NCI-H1417 (cell line): ENCODE measurements at regions not wholly inside any gene's neighbourhood (a gene's known extent, or its start where the extent isn't known, plus 50 kb on each side); places are given as distances from the start of the nearest gene placed in this dataset.
"Not testable (repeated sequence)": the region's sequence is repeated elsewhere in the genome, so short reads cannot be mapped to it uniquely, and the experiment has no call there.

Experiments used
- DNase-seq, 3 experiments: peaks; one replicate each; lab custom pipeline; 2025; lab: John Stamatoyannopoulos, UW

DNA sequence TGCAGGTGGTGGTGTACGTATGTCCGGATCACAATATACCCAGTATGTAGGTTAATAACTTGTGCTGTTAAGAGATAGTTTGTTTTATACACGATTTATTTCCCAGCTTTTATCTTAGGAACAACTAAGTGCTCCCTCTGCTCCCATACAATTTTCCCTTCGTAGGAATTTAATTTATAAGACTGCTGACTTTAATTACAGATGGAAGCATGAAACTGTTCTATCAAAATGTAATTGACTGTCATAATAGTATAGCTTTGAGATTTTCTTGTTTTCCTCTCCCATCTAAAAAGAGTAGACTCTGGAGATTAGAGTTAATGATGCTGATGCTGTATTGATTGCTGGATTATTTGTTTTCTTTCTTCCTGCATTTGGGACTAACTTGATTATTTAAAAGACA is 370.7 kb upstream of the SGO1 start:
- DNase-seq: no peak

DNA sequence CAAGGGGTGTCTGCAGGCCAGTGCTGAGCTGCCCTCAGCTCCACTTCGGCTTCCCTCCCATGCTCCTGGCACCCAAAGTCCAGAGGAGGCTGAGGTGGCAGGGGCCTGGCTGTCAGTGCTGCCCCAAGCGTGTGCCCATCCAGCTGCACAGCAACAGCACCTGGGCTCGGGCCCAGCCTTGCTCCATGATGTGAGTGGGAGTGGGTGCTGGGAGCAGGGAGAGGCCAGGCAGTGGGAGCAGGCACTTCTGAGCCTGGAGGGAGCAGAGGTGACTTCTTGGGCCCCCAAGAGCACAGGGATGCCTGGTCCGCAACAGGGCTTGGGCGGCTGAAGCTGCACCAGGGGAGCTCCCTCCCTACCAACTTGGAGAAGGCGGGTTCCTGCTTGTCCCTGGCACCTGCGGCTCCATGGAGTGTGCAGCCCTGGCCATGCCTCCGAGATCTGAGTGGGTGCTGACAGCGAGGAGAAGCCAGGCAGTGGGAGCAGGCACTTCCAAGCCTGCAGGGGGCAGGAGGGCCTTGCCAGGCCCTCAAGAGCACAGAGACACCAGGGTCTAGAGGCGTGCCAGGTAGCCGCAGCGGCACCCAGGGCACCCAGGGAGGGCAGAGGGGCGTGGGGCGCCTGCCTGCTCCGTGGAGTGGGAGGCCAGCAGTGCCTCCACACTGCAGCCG is 366.7 kb upstream of the SGO1 start:
- no peak for DNase-seq

DNA sequence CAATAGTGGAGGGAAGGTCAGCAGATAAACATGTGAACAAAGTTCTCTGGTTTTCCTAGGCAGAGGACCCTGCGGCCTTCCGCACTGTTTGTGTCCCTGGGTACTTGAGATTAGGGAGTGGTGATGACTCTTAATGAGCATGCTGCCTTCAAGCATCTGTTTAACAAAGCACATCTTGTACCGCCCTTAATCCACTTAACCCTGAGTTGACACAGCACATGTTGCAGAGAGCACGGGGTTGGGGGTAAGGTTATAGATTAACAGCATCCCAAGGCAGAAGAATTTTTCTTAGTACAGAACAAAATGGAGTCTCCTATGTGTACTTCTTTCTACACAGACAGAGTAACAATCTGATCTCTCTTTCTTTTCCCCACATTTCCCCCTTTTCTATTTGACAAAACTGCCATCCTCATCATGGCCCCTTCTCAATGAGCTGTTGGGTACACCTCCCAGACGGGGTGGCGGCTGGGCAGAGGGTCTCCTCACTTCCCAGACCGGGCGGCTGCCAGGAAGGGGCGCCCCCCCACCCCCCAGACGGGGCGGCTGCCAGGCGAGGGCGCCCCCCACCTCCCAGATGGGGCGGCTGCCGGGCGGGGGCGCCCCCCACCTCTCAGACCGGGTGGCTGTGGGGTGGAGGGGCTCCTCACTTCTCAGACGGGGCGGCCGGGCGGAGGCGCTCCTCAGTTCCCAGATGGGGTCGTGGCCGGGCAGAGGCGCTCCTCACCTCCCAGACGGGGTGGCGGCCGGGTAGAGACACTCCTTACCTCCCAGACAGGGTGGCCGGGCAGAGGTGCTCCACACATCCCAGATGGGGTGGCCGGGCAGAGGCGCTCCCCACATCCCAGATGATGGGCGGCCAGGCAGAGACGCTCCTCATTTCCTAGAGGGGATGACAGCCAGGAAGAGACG is 361.6 kb upstream of the SGO1 start:
- DNase-seq: not testable (repeated sequence)

DNA sequence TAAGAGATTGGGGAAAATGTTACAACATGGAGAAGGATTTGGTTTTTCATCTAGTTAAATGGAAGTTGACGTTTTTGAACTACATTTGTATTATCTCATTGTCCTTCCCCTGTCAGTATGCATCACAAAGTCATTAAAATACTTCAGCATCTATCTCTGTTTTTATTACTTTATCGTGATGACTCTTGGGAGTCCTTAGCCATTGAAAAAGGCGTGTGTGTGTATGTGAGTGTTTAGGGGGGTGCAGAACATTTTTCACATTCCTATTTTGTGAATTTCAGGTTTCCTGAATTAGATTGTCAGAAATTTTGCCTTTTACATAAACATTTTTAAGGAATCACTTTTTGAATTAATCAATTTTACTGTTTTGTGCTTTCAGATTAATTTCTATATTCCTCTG is 360.6 kb upstream of the SGO1 start:
- DNase-seq: no peak

DNA sequence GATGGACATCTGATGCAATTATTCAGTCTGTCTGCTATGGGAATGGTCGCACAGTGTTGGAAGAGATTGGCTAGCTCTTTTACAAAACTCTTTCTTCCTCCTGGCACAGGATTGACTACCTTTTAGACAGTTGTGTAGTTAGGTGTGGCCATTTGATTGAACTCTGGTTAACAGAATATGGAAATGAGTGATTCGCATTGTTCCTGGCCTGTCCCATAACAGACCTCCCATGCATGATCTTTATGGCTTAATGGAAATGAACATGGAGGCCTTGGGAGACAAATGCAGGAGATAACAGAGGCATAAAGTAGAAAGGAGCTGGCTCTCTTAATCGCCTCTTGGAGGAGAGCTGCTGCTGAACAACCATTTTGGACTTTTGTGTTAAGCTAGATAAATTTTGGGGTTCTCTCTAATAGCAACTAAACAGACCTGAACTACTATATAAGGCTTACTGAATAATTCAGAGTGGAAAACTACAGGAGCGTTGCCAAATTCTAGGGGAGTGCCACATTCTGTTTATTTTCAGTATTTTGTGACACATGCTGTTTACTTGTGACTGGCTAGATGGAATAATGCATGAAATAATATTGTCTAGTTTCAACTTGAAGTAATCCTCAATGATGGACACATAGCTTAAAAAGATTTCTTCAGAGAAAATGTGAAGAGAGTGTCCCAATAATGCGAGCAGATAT is 357.7 kb upstream of the SGO1 start:
- DNase-seq: no peak

DNA sequence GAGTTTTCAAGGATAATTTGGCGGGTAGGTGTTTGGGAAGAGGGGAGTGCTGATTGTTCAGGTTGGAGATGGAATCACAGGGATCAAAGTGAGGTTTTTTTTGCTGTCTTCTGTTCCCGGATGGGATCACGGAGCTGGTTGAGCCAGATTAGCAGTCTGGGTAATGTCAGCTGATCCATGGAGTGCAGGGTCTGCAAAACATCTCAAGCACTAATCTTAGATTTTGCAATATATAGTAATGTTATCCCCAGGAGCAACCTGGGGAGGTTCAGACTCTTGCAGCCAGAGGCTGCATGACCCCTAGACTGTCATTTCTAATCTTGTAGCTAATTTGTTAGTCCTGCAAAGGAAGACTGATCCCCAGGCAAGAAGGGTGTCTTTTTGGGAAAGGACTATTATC is 354.1 kb upstream of the SGO1 start:
- no peak for DNase-seq

DNA sequence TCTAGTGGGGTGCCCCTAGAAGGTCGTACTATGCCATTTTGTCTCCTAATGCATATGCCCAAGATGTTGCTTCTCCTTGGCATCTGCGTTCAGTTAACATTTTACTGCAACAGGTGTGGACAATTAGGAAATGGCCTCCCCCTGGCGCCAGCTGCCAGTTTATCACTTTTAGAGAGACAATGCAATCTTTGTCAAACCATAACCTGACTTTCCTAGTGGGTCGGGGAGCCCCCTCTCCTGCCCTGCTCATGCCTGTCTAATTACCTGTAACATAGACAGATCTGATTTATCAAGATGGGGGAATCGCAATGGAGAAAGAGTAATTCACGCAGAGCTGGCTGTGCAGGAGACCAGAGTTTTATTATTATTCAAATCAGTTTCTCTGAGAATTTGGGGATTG is 353.7 kb upstream of the SGO1 start:
- DNase-seq: peak in 1 of 3 experiments; percentile 3

DNA sequence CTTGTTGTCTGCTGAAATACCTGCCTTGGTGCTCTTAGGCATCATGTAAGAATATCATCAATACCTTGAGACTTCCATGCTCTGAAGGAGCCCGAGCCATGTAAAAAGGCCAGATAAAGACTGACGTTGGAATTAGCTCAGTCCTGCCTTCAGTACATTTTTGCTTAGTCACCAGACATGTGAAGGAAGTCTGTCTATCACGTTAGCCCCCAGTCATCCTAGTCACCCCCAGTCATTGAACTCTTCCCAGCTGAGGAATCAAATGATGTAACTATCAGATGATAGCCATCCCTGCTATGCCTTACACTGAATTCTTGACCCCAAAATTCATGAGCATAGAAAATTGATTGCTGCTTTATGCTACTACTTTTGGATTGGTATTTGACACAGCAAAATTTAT is 351.2 kb upstream of the SGO1 start:
- no peak for DNase-seq

DNA sequence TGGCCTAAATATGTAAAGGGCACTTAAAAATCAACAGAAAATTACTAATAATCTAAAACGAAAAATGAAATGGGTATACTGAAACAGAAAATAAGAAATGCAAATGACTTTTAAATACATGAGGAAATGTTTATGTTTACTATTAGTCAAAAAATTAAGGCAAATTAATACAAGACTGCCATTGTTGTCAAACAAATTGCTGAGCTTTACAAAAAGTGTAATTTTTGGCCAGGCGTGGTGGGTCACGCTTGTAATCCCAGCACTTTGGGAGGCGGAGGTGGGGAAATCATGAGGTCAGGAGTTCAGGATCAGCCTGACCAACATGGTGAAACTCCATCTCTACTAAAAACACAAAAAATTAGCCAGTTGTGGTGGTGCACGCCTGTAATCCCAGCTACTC is 343.9 kb upstream of the SGO1 start:
- no peak for DNase-seq

DNA sequence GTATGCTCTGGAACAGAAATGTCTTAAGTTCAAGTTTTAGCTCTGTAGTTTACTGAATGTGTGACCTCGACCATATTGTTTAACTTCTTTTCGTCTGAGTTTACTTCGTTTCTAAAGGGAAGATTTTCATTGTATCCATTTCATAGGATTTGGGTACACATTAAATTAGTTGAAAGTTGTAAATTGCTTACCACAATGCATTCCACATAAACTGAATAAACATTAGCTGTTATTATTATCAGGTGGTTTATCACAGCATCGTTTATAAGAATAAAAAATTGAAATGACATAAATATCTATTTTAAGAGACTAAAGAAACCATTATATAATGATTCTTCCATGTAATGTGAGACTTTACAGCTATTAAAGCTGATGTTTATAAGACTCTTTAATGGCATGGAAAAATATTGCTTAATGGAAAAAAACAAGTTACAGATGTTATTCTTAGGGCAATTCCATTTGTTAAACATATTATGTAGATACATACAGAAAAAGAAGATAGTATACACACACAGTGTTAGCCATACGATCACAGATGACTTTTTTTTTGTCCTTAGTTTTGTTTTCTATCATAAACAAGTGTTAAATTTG is 342.3 kb upstream of the SGO1 start:
- DNase-seq: no peak

DNA sequence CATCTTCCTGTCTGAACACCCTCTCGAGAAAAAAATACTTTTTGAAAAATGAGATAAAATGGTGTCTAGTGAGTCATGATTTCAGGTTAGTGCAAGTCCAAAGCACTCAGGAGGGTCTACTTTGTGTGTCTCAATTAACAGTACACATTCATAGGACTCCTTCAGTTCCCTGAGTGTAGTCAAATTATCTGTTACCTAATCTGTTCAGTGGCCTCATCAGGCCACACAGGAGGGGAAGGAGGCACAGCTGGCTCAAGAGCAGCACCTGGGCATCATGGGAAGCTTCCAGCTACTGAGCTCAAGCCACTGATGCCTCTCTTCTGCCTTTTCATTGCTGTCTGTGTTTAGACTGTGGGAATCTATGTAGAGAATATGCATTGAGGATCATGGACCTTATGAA is 341.4 kb upstream of the SGO1 start:
- peak in 1 of 3 experiments; percentile 4 for DNase-seq

DNA sequence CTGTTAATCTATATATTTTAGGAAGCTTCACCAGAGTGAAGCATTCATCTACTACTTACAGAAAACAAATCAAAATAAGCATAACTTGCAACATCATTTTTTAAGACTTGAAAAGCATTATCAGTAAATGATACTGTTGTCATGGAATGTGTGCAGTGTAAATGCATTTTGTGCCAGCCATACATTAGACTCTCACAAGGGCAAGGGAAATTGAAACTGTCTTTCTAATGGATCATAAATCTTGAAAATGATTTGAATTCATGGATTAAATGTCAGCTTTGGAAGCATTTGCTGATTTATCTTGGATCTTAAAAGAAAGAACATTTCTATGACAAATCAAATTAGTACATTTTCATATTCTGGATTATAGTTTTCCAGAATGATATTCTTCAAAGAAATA is 338.3 kb upstream of the SGO1 start:
- no peak for DNase-seq

DNA sequence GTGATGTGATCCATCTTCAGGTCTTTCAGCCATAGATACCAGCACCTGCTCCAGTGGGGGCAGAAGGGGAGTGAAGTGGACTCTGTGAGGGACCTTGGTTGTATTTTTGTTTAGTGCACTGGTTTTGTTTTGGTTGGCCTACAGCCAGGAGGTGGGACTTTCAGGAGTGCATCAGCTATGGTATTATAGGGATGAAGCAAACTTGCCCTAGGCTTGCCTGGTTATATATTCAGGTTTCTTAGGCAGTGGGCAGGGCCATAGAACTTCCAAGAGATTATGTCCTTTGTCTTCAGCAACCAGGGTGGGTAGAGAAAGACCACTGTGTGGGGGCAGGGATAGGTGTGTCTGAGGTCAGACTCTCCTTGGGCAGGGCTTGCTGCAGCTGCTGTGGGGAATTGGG is 337.3 kb upstream of the SGO1 start:
- no peak for DNase-seq

DNA sequence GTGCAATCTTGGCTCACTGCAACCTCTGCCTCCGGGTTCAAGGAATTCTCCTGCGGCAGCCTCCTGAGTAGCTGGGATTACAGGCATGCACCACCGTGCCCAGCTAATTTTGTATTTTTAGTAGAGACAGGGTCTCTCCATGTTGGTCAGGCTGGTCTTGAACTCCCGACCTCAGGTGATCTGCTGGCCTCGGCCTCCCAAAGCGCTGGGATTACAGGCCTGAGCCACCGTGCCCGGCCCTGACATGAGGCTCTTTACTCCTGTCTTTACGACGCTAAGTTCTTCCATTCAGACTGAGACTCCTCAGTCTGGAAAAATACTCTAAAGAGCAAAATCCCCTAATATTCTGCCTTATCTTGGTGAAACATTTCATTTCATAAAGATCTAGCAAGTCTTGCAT is 331.3 kb upstream of the SGO1 start:
- DNase-seq: not testable (repeated sequence)

DNA sequence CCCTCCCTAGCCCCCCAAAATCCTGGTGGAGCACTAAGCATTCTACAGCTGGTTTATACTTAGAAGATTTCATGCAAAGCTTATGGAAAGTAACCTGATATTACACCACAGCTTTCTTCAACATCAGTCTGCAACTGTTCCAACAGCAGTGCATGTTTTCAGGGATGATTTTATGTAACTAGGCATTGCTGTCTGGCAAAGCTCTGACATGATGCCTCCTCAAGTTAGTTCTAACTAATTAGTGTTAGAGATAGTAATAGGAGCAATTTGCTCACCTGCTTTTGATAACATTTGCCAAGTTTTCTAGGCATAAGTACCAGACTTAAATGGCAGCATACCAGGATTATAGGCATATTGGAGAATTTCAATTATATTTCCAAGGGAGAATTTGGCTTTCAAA is 330.3 kb upstream of the SGO1 start:
- no peak for DNase-seq

DNA sequence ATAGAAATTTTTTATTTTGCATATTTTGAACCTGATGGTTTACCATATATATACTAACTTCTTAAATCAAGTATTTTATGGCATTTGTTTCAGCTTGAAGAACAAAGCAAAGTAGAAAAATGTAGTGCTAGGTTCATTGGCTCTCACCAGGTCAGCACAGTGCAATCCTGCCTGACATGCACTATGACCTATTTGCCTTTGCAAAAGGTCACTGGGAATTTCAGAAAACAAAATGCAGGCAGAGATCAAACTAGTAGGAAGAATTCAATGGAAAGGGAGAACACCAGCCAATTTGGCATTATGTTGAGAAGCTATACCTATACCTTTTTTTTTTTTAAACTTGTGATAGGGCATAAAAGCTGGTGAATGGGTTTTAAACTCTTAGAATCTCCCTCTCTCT is 329.8 kb upstream of the SGO1 start:
- no peak for DNase-seq

DNA sequence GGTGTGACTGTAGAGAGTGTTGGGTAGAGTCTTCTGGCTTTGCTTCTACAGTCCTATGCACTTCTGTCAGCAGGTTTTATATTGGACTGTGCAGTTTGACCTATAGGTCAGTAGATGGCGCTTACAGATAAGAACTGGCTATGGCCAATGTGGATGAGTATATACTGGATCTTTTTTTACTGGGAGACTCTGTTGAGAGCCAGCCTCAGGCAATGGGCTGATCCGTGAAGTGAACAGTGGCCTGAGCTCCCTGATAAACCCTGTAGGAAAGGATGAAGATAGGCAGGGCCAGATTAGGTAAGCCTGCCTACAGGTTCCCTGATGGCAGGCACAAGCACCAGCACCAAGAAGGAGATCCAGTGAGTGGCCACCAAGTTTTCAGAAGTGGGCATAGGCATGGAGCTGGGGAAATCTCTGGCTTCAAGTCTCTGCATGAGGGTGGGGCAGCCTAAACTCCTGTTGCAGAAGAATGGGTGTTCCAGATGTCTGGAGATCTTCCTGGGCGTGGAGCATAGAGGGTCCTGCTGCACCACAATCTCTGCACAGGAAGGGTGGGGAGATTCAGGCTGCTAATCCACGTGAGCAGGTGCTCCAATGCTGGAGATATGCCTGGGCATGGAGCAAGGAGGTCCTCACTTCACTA is 326.0 kb upstream of the SGO1 start:
- DNase-seq: peak; percentile 6 to 67 (median 17)

DNA sequence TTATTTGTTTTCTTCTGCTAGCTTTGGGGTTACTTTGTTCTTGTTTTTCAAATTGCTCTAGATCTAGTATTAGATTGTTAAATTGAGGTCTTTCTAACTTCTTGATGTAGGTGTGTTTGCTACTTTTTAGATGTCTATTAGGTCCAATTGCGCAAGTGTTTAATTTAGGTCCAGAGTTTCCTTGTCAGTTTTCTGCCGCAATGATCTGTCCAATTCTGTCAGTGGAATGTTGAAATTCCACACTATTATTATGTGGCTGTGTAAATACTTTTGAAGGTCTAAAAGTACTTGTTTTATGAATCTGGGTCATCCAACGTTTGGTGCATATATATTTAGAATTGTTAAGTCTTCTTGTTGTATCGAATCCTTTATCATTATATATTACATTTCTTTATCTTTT is 324.4 kb upstream of the SGO1 start:
- no peak for DNase-seq

DNA sequence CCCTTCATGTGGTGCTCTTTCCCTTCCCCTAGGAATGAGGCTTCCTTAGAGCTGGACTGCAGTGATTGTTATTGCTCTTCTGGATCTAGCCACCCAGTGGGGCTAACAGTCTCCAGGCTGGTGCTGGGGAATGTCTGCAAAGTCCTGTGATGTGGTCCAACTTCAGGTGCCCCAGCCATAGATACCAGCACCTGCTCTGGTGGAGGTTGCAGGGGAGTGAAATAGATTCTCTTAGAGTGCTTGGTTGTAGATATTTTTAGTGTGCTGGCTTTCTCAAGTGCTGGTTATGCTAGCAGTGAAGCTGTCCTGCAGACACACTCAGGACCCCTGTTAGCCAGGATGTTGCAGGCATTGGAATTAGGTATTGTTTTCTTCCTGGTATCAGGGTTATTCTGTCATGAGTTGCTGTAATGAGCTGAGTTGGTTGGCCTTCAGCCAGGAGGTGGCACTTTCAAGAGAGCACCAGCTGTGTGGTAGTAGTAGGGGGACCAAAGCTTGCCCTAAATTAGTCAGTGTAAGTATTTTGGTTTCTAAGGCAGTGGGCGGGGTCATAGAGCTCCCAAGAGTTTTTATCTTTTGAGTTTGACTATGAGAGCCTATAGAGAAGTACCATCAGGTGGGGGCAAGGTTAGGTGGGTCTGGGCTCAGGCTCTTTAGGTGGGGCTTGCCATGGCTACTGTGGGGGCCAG is 317.5 kb upstream of the SGO1 start:
- no peak for DNase-seq

DNA sequence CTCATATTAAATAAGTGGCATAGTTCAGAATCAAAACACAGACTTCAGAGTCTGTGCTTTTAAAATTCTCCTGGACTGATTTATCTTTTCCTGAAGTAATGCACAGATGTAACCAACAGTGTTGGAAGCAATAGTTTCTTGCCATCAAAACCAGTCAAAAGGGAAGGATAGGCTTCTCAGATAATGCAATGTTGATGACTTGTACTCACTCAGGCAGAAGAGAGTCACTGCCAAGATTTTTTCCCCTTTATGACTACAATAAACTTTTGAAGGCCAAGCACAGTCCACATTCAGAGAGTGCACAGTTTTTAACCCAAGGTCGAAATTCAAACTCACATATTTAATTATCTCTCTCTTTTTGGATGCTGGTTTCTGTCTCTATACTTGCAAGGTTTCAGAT is 305.0 kb upstream of the SGO1 start:
- DNase-seq: no peak

DNA sequence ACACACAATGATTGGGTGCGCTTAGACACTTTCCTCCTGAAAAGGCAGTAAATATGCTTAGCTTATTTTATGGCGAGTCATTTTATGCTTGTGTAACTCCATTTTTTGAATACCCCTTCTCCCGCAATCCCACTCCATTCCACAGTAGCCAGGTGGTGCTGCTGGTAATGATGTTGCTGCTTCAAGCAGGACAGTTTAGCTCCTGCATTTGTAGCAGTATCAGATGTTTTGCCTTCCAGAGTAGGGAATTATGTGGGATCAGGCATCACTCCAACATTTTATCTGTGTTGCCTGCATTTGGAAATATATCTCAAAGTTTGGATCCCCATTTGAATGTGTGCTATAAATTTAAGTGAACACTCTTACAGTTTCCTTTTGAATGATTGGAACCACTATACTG is 302.1 kb upstream of the SGO1 start:
- no peak for DNase-seq

DNA sequence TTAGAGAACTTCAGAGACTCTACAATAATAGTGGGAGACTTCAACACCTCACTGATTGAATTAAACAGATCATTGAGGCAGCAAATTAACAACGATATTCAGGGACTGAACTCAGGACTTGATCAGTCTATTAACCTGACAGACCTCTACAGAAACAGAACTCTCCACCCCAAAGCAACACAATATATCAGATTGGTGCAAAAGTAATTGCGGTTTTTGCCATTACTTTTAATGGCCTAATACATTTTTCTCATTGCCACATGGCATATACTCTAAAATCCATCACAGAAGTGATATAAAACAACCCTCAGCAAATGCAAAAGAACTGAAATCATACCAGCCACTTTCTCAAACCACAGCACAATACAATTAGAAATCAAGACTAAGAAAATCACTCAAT is 298.1 kb upstream of the SGO1 start:
- DNase-seq: no peak
